ENCODE measurements at regions not wholly inside any gene's neighbourhood (a gene's known extent, or its start where the extent isn't known, plus 50 kb on each side); places are given as distances from the start of the nearest gene placed in this dataset.

GRCh38 chr6:10258341-10258740 is 156.5 kb downstream of the TFAP2A start:
- no peak for ATAC-seq
- no peak for DNase-seq
- intact Hi-C loops (cut with DNase I) = no loop called here

- intact Hi-C loops (cut with DNase I) = no loop called here
- ATAC-seq (no peak), DNase-seq (no peak)
Measured at GRCh38 chr6:10256113-10256690, 158.7 kb downstream of the TFAP2A start.

- intact Hi-C loops (cut with DNase I) = no loop called here
- ATAC-seq (no peak), DNase-seq (no peak)
Measured at GRCh38 chr6:10250655-10251220, 164.1 kb downstream of the TFAP2A start.

- ATAC-seq (no peak), DNase-seq (no peak)
- intact Hi-C loops (cut with DNase I) = no loop called here
Measured at GRCh38 chr6:10248378-10248843, 166.5 kb downstream of the TFAP2A start.

GRCh38 chr6:10237298-10238038 is 177.4 kb downstream of the TFAP2A start:
- peak; percentile 20 for DNase-seq
- peak in 1 of 2 donors; percentile 34 for ATAC-seq
- intact Hi-C loops (cut with DNase I) = no loop called here

- intact Hi-C loops (cut with DNase I) = no loop called here
- ATAC-seq = no peak
- no peak for DNase-seq
Measured at GRCh38 chr6:10235344-10235743, 179.5 kb downstream of the TFAP2A start.

GRCh38 chr6:10230531-10230930 is 184.3 kb downstream of the TFAP2A start:
- ATAC-seq = no peak
- intact Hi-C loops (cut with DNase I) = no loop called here

GRCh38 chr6:10223841-10224240 is 191.0 kb downstream of the TFAP2A start:
- intact Hi-C loops (cut with DNase I) = no loop called here
- no peak for ATAC-seq
- no peak for DNase-seq

More at GRCh38 chr6:10230531-10230930, 184.3 kb downstream of the TFAP2A start:
- DNase-seq = no peak

- intact Hi-C loops (cut with DNase I) = no loop called here
- no peak for DNase-seq
- ATAC-seq = no peak
Measured at GRCh38 chr6:10221178-10221577, 193.7 kb downstream of the TFAP2A start.

- ATAC-seq (no peak), DNase-seq (no peak)
- intact Hi-C loops (cut with DNase I) = no loop called here
Measured at GRCh38 chr6:10219510-10219909, 195.4 kb downstream of the TFAP2A start.

- no peak for ATAC-seq
- intact Hi-C loops (cut with DNase I) = no loop called here
Measured at GRCh38 chr6:10217111-10217510, 197.8 kb downstream of the TFAP2A start.

GRCh38 chr6:10215326-10216110 is 199.4 kb downstream of the TFAP2A start:
- no peak for DNase-seq
- no peak for ATAC-seq
- intact Hi-C loops (cut with DNase I) = no loop called here

More at GRCh38 chr6:10217111-10217510, 197.8 kb downstream of the TFAP2A start:
- DNase-seq = no peak

GRCh38 chr6:10210052-10210451 is 204.8 kb downstream of the TFAP2A start:
- intact Hi-C loops (cut with DNase I) = no loop called here
- DNase-seq (peak; percentile 22), ATAC-seq (no peak)

- intact Hi-C loops (cut with DNase I) = no loop called here
- ATAC-seq (no peak), DNase-seq (no peak)
Measured at GRCh38 chr6:10205892-10206291, 209.0 kb downstream of the TFAP2A start.

- ATAC-seq (peak in 1 of 2 donors; percentile 62), DNase-seq (no peak)
- intact Hi-C loops (cut with DNase I) = no loop called here
Measured at GRCh38 chr6:10205120-10205519, 209.8 kb downstream of the TFAP2A start.

- intact Hi-C loops (cut with DNase I) = no loop called here
- no peak for DNase-seq
- ATAC-seq = no peak
Measured at GRCh38 chr6:10203651-10204050, 211.2 kb downstream of the TFAP2A start.

- intact Hi-C loops (cut with DNase I) = no loop called here
- DNase-seq (no peak), ATAC-seq (no peak)
Measured at GRCh38 chr6:10202581-10202980, 212.3 kb downstream of the TFAP2A start.

- ATAC-seq = no peak
- intact Hi-C loops (cut with DNase I) = no loop called here
- no peak for DNase-seq
Measured at GRCh38 chr6:10201606-10202510, 213.0 kb downstream of the TFAP2A start.

- DNase-seq (no peak), ATAC-seq (no peak)
- intact Hi-C loops (cut with DNase I) = no loop called here
Measured at GRCh38 chr6:10196090-10196489, 218.8 kb downstream of the TFAP2A start.

Data from left cardiac atrium (tissue), 4 donors.